Neural cell (in vitro differentiated cells): ENCODE measurements at regions not wholly inside any gene's neighbourhood (a gene's known extent, or its start where the extent isn't known, plus 50 kb on each side); places are given as distances from the start of the nearest gene placed in this dataset.

ENCODE experiments used
- H2AFZ ChIP-seq: fragments of 200-600, 300-800 bp; sonication (generic), shearing (Covaris generic); 2 replicates; pipeline ENCODE4 v1.6.0; 2014; ENCODE audit warnings: low read depth, mild to moderate bottlenecking, antibody characterized with exemption, low read length, moderate library complexity
- H3F3A ChIP-seq: fragments of 200-600 bp; shearing (Covaris generic); 2 replicates; pipeline ENCODE4 v1.6.1; 2016; ENCODE audit warnings: mild to moderate bottlenecking, moderate library complexity, mixed read lengths, antibody characterized with exemption, low read length; ENCODE audit not compliant: insufficient read depth, poor library complexity, severe bottlenecking
- H3K27ac ChIP-seq: fragments of 200-600, 300-800 bp; sonication (generic), shearing (Covaris generic); 2 replicates; pipeline ENCODE4 v1.5.1; 2014; ENCODE audit warnings: mild to moderate bottlenecking, low read length, moderate library complexity
- H3K27me3 ChIP-seq: fragments of 300-800, 200-600 bp; sonication (generic), shearing (Covaris generic); 2 replicates; pipeline ENCODE4 v1.6.0; 2014; ENCODE audit warnings: mild to moderate bottlenecking, low read depth, low read length, moderate library complexity; ENCODE audit not compliant: insufficient read depth
- H3K36me3 ChIP-seq: fragments of 300-800, 200-600 bp; sonication (generic), shearing (Covaris generic); 2 replicates; pipeline ENCODE4 v1.5.1; 2014; ENCODE audit warnings: mild to moderate bottlenecking, antibody characterized with exemption, low read length, moderate library complexity; ENCODE audit not compliant: insufficient read depth
- H3K4me2 ChIP-seq: fragments of 300-800, 200-600 bp; sonication (generic), shearing (Covaris generic); 2 replicates; pipeline ENCODE4 v1.6.0; 2014; ENCODE audit warnings: mild to moderate bottlenecking, low read length
- H3K4me3 ChIP-seq: fragments of 300-800, 200-600 bp; sonication (generic), shearing (Covaris generic); 2 replicates; pipeline ENCODE4 v1.5.1; 2014; ENCODE audit warnings: mild to moderate bottlenecking, low read length, moderate library complexity
- H3K79me2 ChIP-seq: fragments of 200-600 bp; shearing (Covaris generic); replicated peaks from 2 replicates; pipeline ENCODE4 v1.6.0; 2014; ENCODE audit warnings: mild to moderate bottlenecking, low read length, moderate library complexity; ENCODE audit not compliant: insufficient read depth
- H3K9ac ChIP-seq: fragments of 300-800, 200-600 bp; sonication (generic), shearing (Covaris generic); 2 replicates; pipeline ENCODE4 v1.6.1; 2016; ENCODE audit warnings: mild to moderate bottlenecking, low read length, mixed read lengths
- H3K9me2 ChIP-seq: fragments of 200-600 bp; shearing (Covaris generic); 2 replicates; pipeline ENCODE4 v1.6.1; 2016; ENCODE audit warnings: mild to moderate bottlenecking, low read length, mixed read lengths; ENCODE audit not compliant: insufficient read depth
- H3K9me3 ChIP-seq: fragments of 200-600, 300-800 bp; sonication (generic), shearing (Covaris generic); 2 replicates; pipeline ENCODE4 v1.6.1; 2016; ENCODE audit warnings: mild to moderate bottlenecking, mixed run types, low read length, moderate library complexity, mixed read lengths
- H4K20me1 ChIP-seq: fragments of 200-600 bp; shearing (Covaris generic); 2 replicates; pipeline ENCODE4 v1.6.1; 2016; ENCODE audit warnings: mild to moderate bottlenecking, mixed run types; ENCODE audit not compliant: insufficient read depth
- CTCF ChIP-seq: fragments of 450-650 bp; IDR thresholded peaks from 2 replicates; pipeline ENCODE4 v1.5.1; 2014; ENCODE audit warnings: antibody characterized with exemption, mild to moderate bottlenecking, moderate library complexity; ENCODE audit not compliant: poor library complexity, severe bottlenecking
- EP300 ChIP-seq: fragments of 450-650 bp; conservative IDR thresholded peaks from 2 replicates; pipeline ENCODE4 v1.6.1; 2014; ENCODE audit warnings: antibody characterized with exemption, mild to moderate bottlenecking, moderate library complexity; ENCODE audit not compliant: poor library complexity, severe bottlenecking
- EZH2 ChIP-seq: fragments of 200-600, 300-800 bp; shearing (Covaris generic), sonication (generic); IDR thresholded peaks from 2 replicates; pipeline ENCODE4 v1.6.1; 2014; ENCODE audit warnings: antibody characterized with exemption, low read length, borderline replicate concordance, mild to moderate bottlenecking; ENCODE audit not compliant: insufficient read depth, poor library complexity, severe bottlenecking
- MXI1 ChIP-seq: fragments of 450-650 bp; conservative IDR thresholded peaks from 2 replicates; pipeline ENCODE4 v1.6.1; 2014; ENCODE audit warnings: antibody characterized with exemption, mild to moderate bottlenecking; ENCODE audit not compliant: poor library complexity, severe bottlenecking
- POLR2AphosphoS5 ChIP-seq: IDR thresholded peaks from 2 replicates; pipeline ENCODE4 v1.6.1; 2012
- RAD21 ChIP-seq: fragments of 450-650 bp; conservative IDR thresholded peaks from 2 replicates; pipeline ENCODE4 v1.6.1; 2014; ENCODE audit warnings: antibody characterized with exemption, mild to moderate bottlenecking, moderate library complexity
- REST ChIP-seq: IDR thresholded peaks from 2 replicates; pipeline ENCODE4 v1.6.1; 2012; ENCODE audit warnings: borderline replicate concordance
- SMC3 ChIP-seq: fragments of 450-650 bp; conservative IDR thresholded peaks from 2 replicates; pipeline ENCODE4 v1.6.1; 2014; ENCODE audit warnings: antibody characterized with exemption, mild to moderate bottlenecking, moderate library complexity; ENCODE audit not compliant: poor library complexity
- TAF1 ChIP-seq: IDR thresholded peaks from 2 replicates; pipeline ENCODE4 v1.6.1; 2012; ENCODE audit warnings: low read depth

- H3F3A ChIP-seq = no peaks in the 10 kb centered on the region
- no peak overlapping the region for H2AFZ ChIP-seq
- H3K4me3 ChIP-seq = no peak overlapping the region
- TF ChIP-seq CTCF = no peak
- no peak for TF ChIP-seq RAD21
- no peak for TF ChIP-seq POLR2AphosphoS5
- no peak for TF ChIP-seq REST
- no peak for TF ChIP-seq TAF1
- no peak for TF ChIP-seq EP300
- TF ChIP-seq EZH2 = no peak
- no peak for TF ChIP-seq MXI1
- TF ChIP-seq SMC3 = no peak
- H3K27ac ChIP-seq = no peak overlapping the region
- H3K9ac ChIP-seq = no peak overlapping the region
- no peak overlapping the region for H3K4me2 ChIP-seq
- no peaks in the 10 kb centered on the region for H3K9me3 ChIP-seq
- H3K36me3 ChIP-seq = no peaks in the 10 kb centered on the region
- H3K79me2 ChIP-seq = no peaks in the 10 kb centered on the region
- no peaks in the 10 kb centered on the region for H3K9me2 ChIP-seq
- H4K20me1 ChIP-seq = no peaks in the 10 kb centered on the region
- no peaks in the 10 kb centered on the region for H3K27me3 ChIP-seq
These were observed 1369.8 kb upstream of the GBE1 start for GRCh38 chr3:83131236-83131635.

- no peaks in the 10 kb centered on the region for H4K20me1 ChIP-seq
- no peaks in the 10 kb centered on the region for H3K79me2 ChIP-seq
- no peak overlapping the region for H3K9ac ChIP-seq
- no peak overlapping the region for H3K4me2 ChIP-seq
- no peaks in the 10 kb centered on the region for H3K27me3 ChIP-seq
- H3K9me3 ChIP-seq = no peaks in the 10 kb centered on the region
- H3K4me3 ChIP-seq = no peak overlapping the region
- TF ChIP-seq TAF1 = no peak
- no peak for TF ChIP-seq SMC3
- TF ChIP-seq REST = no peak
- no peak for TF ChIP-seq RAD21
- no peak for TF ChIP-seq POLR2AphosphoS5
- TF ChIP-seq EZH2 = no peak
- no peaks in the 10 kb centered on the region for H3K9me2 ChIP-seq
- H3F3A ChIP-seq = no peaks in the 10 kb centered on the region
- no peaks in the 10 kb centered on the region for H3K36me3 ChIP-seq
- H3K27ac ChIP-seq = no peak overlapping the region
- H2AFZ ChIP-seq = no peak overlapping the region
These were observed 1361.4 kb upstream of the GBE1 start for GRCh38 chr3:83122774-83123350.
